ENCODE measurements at regions not wholly inside any gene's neighbourhood (a gene's known extent, or its start where the extent isn't known, plus 50 kb on each side); places are given as distances from the start of the nearest gene placed in this dataset.

GRCh38 chr4:54607521-54607920, 50.2 kb upstream of the KIT start:
- Histone ChIP-seq H3K4me2 (ENCODE audit: low read depth, low read length) (no peak overlapping the region), H3K9ac (ENCODE audit: low read length) (no peak overlapping the region), H3K79me2 (ENCODE audit: low read length) (no peaks in the 10 kb centered on the region), H3K27me3 (replicated peaks; ENCODE audit: insufficient read depth, low read length) (no peaks in the 10 kb centered on the region), H3K4me1 (ENCODE audit: low read length) (no peaks in the 10 kb centered on the region), H3K9me2 (replicated peaks; ENCODE audit: insufficient read depth, low read length) (no peaks in the 10 kb centered on the region), H4K20me1 (ENCODE audit: insufficient read depth, low read length) (no peaks in the 10 kb centered on the region), H3K36me3 (replicated peaks; ENCODE audit: insufficient read depth, low read length) (no peaks in the 10 kb centered on the region), H3K9me3 (replicated peaks; ENCODE audit: insufficient read depth, low read length) (no peaks in the 10 kb centered on the region), H3K27ac (ENCODE audit: low read length) (no peak overlapping the region), H3K4me3 (ENCODE audit: low read length) (no peak overlapping the region), H3F3A (ENCODE audit: insufficient read depth, low read length) (no peaks in the 10 kb centered on the region), H2AFZ (ENCODE audit: low read length) (no peak overlapping the region)
- TF ChIP-seq EZH2phosphoT487 (IDR thresholded peaks at IDR 0.05; ENCODE audit: low read length) (no peak), CTCF (IDR thresholded peaks at IDR 0.05; ENCODE audit: low read length) (no peak), EZH2 (optimal IDR thresholded peaks at IDR 0.05; ENCODE audit: low read depth, low read length) (no peak)
- no peak for DNase-seq
